CD4-positive, alpha-beta T cell treated with Interleukin-15 for 1 hour (primary cell): ENCODE measurements at regions not wholly inside any gene's neighbourhood (a gene's known extent, or its start where the extent isn't known, plus 50 kb on each side); places are given as distances from the start of the nearest gene placed in this dataset.
"Not testable (repeated sequence)": the region's sequence is repeated elsewhere in the genome, so short reads cannot be mapped to it uniquely, and the experiment has no call there.

ENCODE experiments used
- DNase-seq: peaks from one replicate; pipeline ENCODE4 v3.0.0-alpha.2; 2020

DNA sequence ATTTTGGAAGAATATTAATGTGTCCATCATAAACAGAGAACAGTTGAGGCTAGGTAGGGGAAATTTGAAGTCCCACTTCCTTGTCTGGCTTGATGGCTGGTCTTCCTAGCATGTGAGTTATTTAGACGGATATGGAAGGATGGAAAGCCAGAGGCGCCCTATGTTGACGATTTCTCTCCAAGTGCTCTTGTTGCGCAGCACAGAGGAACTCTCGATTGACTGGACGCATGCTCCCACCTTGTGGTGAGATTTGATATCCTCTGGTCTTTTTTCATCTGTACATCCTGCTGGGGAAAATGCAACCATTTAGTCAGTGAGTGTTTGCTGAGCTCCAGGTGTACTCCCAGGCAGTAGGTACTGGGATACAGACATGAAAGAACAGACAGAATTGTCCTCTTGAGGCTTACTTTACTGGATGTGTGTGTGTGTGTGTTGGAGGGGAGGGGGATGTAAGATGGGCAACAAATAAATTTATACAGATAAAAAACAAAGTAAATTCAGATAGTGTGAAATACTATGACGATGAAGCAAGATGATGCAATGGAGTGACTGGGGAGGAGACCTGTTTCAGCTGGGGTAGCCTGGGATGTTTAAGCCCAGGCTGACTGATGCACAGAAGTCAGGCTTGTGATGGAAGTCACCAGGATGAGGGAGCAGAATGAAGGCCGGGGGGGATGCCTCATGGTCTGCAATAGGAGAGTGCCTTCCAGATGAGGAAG is 137.2 kb downstream of the TRIM43 start:
- peak; percentile 24 for DNase-seq

DNA sequence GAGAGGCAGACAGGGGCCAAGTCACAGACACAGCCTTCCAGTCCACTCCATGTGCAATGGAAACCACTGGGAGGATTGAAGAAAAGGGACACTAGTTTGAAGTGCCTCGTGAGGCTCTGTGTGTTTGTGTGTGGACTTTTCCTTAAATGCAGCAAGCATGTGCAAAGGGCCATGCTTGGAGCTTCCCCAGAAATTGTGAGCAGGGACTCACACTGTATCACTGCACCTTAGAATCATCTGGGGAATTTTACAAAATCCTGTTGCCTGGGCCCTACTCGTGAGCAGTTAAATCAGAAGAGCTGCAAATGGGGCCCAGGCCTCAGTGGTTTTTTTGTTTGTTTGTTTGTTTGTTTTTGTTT is 137.8 kb downstream of the TRIM43 start:
- no peak for DNase-seq

DNA sequence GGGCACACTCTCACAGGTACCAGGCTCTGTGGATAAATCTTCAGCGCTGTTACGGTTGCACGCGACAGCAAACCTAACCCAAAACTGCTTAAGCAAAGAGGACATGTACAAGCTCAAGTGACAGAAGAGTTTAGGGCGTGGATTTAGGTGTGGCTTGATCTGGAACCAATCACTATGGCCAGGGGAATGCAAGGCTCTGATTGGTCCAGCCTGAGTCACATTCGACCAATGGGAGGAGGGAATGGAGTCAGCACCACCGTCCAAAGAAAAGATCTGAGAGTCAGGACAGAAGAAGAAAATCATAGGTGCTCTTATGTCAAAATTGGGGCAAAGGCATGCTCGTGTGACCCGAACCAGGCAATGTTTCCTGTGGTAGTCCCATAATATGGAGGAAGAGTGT is 139.0 kb downstream of the TRIM43 start:
- DNase-seq: no peak

DNA sequence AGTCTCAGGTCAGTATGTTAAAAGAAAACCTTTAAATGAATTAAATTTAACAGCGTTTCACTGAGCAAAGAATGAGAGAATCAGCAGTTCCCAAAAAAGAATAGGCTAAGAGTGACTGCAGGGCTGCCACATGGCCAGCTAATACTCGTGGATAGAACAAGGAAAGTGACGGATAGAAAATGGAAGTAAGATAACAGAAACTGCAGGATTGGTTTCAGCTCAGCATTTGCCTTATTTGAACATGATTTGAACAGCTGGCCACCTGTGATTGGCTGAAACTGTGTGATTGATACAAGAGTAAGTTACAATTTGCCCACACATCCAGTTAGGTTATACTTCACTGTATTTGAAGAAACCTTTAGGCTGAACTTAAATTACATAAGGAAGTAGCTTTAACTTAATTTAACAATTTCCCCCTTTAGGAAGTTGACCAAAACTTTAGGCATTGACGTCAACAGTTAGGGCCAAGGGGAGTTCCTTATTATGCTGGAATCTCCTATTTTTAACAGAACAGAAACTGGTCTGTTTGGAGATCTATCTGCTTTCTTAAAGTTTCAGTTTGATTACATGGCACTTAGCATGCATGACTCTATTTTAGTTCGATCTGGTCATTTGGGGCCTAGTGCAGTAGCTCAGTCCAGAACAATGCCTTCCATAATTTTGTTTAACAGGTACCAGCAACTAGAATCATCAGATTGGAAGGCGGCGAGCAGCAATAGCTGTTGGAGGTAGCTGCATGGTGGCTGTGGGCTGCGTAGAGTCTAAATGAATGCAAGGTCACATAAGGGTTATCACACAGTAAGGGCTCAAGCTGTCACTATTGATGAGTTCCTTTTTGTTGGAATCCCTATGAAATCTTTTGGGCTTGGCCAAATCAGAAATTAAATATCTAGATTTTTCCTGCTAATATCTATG is 143.4 kb downstream of the TRIM43 start:
- no peak for DNase-seq

DNA sequence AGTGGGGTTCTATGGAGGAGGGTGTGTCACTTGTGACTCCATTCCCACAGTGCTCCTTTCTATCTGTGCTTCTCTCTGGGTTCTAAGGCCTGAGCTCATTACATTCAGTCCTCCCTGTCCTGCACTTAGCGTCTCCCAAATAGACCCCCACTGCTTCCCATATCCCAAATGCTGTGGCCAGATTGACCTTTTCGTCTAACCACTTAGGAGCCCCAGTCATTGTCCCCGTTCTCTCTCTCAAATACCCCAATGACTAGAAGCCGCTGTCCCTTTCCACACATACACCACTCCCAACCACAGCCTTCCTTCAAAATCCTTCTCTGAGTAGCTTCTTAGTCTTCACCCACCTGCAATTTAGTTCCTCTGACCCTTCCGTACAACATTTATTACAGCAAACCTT is 146.5 kb downstream of the TRIM43 start:
- DNase-seq: no peak

DNA sequence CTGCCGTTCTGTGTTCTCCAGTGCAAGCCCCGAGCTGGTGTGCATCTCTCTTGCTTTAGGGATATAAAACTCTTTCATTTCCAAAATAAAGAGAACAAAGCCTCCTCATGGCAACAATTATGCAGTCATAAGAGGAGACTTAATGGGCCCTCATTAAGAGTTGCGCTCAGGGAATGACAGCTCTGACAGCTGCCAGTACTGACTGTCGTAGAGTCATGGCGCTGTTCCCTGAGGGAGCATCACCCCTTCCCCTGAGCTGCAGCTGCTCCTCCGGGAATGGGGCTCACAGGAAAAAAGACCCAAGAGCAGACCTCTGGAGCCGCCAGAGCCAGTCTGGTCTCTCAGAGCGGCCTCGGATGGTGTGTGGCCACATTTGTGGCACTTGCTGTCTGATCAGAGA is 160.3 kb downstream of the TRIM43 start:
- DNase-seq: not testable (repeated sequence)

- not testable (repeated sequence) for DNase-seq
These were observed 162.0 kb downstream of the TRIM43 start for GRCh38 chr2:95753812-95754211.

DNA sequence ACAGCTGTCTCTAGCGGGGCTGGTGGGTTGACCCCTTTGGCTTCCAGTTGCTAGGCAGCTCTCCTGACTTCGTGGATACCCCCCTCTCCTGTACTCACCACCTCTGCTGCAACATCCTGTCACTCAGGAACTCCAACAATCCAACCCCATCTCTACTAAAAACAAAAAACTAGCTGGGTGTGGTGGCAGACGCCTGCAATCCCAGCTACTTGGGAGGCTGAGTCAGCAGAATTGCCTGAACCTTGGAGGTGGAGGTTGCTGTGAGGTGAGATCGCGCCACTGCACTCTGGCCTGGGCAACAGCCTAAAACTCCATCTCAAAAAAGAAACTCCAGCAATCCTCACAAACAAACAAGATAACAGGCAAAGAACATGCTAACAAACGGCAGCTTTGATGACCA is 162.4 kb downstream of the TRIM43 start:
- not testable (repeated sequence) for DNase-seq

DNA sequence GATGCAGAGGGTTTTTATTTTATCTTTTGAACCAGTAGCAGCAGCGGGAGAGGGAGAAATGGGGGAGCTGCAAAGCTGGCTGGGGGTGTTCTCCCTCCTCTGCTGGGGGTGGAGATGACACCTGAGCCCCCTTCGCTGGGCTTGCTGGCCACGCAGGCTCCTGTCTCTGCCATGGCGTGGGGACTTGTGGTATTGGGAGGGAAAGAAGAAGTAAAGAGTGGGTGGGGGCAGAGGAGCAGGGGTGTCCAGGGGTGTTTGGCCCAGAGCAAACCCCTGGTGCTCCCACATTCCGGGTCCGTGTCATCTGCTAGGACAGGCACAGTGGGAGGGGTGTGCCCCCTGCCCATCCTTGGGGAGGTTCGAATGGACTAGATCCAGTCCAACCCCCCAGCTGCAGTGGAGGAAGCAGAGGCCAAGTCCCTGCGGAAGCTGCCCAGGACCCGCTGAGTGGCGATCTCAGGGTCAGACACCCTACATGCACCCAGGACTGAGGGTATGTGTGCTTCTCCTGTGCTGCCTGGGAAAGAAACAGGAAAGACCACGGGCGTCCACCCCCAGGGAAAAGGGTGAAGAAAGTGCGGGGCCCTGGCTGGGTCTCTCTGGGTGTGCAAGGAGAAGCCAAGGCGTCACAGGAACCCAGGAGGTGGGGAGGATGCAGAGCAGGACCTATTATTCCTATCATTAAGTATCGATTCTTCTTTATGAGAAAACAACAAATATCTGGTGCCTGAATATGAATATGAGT is 163.2 kb downstream of the TRIM43 start:
- not testable (repeated sequence) for DNase-seq

GRCh38 chr2:95755956-95756669 is 164.3 kb downstream of the TRIM43 start:
- DNase-seq: not testable (repeated sequence)

DNA sequence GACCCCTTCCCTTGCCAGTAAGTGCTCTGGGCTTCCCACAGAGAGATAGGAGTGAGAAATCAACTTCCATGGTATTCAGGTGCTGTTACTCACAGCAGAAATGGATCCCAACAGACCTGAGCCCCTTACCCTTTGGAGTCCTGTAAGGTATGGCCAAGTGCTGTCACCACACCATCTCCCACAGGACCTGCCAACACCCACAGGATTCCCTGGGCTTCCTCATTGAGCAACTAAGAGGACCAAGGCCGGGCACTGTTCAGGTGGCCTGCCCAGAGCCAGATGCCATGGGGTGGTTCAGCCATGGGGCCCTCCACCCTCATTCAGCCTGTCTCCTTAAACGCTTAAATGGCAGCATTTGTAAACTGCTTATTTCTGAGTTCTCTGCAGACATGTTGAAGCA is 166.2 kb downstream of the TRIM43 start:
- DNase-seq: no peak

- DNase-seq: no peak
These were observed 167.9 kb downstream of the TRIM43 start for GRCh38 chr2:95759481-95760246.

- DNase-seq: no peak
These were observed 169.2 kb downstream of the TRIM43 start for GRCh38 chr2:95760806-95761525.

- no peak for DNase-seq
These were observed 169.8 kb downstream of the TRIM43 start for GRCh38 chr2:95761556-95761955.

- DNase-seq: not testable (repeated sequence)
These were observed 170.5 kb downstream of the TRIM43 start for GRCh38 chr2:95762023-95763021.

DNA sequence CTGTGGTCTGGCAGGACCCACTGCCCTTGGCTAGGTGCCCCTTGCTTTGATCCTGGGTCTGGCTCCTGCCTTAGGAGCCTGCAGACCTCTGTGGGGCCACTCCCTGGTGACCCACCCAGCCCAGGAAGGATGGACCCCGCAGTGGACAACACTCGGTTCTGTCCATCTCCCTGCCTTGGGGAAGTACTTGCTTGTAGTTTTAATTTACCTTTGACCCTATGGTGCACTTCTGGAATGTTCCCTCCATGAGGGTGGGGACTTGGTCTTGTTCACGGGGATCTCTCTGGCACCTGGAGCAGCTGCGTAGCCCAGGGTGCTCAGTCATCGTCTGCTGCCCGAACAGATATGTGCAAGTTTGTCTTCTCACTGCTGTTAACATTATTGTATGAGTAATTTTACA is 171.3 kb downstream of the TRIM43 start:
- DNase-seq: not testable (repeated sequence)

- not testable (repeated sequence) for DNase-seq
These were observed 173.2 kb downstream of the TRIM43 start for GRCh38 chr2:95764966-95765365.

- DNase-seq: not testable (repeated sequence)
These were observed 174.4 kb downstream of the TRIM43 start for GRCh38 chr2:95765925-95766910.

GRCh38 chr2:95767531-95767930 is 175.7 kb downstream of the TRIM43 start:
- not testable (repeated sequence) for DNase-seq
